HG02840 (cell line): ENCODE measurements at regions not wholly inside any gene's neighbourhood (a gene's known extent, or its start where the extent isn't known, plus 50 kb on each side); places are given as distances from the start of the nearest gene placed in this dataset.

ENCODE experiments used
- ATAC-seq: cut with Tn5 transposase; IDR thresholded peaks from one replicate; pipeline ENCODE4 v1.9.1; 2021; ENCODE audit warnings: mild to moderate bottlenecking, moderate library complexity, moderate number of reproducible peaks; ENCODE audit not compliant: unreplicated experiment, low FRiP score

DNA sequence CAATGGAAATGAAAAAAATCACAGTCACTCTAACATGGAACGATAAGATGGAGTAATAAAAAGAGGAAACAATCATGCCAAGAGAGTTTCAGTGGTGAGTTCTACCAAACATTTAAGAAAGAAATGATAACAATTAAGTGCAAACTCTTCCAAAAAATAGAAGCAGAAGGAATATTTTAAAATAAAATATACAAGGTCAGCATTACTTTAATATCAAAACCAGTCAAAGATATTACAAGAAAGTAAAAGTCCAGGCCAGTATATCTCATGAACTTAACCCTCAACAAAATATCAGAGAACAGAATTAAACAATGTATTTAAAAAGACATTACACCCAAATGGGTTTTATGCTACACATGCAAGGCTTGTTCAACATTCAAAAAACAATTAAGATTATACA is 829.4 kb downstream of the TRIB2 start:
- ATAC-seq, result no peak

DNA sequence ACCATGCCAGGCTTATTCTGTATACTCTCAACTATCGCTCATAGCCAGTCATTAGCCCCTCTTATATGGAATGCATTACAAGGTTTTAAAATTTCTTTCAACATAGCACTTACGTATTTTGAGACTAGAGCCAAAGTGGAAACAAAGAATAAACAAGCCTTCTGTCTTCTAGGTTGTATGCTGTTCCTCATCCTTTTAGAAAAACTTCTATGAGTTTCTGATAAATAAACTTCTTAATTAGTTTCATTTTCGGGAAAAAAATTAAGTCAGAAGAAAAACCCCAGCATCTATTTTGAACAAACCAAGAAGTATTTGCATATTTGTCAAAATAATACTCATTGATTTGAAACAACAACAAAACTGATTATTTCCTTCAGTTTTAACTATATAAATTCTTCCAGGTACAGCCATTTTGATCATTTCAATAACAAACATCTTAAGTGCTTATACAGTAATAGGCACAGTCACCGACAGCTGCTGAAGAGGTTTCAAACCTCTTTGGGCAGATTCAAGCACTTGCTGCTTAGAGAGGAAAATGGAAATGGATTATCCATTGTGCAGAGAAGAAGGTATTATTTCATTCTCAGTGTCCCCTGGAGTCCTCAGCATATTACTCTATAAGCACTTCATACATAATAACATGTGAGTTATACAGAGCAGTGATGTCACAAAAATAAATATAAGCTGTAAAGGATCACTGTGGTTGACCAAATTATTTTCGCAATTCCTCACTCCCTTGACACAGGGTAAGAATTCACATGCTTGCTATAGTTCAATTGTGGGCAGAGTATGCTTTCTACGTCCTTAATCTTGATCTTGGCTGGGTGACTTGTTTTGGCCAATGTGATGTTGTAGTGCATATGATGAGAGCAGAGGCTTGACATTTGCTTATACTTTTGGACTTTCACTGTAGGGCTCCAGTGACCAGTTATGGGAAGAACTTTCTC is 833.8 kb downstream of the TRIB2 start:
- ATAC-seq, result no peak

- no peak for ATAC-seq
These were observed 841.6 kb downstream of the TRIB2 start for GRCh38 chr2:13558368-13558767.

DNA sequence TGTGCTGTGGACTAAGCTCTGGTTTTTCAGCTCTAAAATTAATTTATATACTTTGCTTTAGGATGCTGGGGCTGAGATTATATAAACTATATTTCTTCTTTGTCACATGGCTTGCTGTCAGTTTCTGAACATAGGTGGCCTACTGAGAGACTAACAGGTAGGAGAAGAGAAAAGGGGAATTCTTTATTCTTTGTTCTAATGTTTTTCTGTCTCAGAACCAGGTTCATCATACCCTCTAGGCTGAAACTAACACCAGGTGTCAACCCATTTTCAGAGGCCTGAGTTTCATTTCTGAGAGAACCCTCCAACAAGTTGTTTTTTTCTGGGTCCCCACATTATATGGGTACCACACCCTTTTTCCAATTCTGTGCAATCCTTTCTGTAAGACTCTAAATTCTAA is 843.6 kb downstream of the TRIB2 start:
- ATAC-seq, result no peak

DNA sequence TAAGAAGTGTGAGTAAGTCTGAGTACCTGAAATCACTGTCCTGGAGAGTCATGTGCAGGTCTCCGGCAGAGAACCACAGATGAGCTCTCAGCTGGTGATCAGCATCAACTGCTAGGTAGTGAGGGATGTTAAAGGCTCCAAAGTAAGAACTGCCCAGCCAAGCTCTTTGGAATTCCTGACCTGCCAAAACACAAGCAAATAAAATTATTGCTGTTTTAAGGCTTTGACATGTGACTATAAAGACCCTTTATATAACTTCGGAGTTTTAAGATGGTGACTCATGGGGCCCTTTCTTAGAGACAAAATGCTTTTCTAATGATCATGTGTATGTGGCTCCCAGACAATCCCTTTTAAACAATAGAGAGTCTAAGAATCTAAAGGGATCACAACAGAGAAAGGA is 855.7 kb downstream of the TRIB2 start:
- no peak for ATAC-seq

DNA sequence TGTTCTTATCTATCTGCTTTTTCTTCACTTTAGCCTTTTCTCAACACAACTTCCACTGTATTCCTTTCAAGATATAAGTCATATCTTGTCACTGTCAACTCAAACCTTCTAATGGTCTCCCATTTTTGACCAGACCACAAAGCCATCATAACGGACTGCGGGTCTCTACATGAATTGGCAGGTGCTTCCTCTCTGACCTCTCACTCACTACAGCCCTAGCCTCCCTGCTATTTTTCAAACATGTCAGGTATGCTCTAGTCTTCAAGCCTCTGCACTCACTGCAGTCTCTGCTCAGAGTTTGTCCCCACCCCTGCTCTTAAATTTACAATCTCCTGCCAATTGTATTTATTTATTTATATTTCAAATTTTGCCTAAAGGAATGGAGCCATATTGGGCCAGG is 858.1 kb downstream of the TRIB2 start:
- no peak for ATAC-seq

DNA sequence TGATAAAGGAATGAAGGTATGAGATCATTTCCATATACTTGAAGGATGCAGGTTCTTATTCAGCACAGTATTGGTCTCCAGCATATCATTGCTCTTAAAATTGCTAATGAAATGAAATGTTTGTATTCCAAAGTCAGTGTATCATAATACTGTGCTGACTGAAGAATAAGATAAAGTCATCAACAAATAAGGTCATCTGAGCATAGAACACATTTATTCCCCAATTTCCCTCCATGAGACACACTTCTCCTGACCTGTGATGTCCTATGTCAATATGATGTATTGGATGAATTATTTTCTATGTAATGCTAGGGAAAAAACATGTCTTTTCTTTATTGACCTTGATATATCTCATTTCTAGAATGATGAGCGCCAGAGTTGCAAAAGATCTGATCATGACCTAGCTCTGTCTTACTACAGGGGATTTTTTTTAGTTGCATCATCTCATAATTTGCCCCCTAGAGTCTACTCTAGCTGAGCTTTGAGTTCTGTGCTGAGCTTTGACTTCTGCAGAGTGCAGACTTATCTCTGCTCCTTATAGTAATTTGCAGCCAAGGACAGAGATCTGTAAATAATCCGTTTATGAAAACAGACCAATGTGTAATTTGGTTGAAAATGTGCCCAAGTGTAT is 859.8 kb downstream of the TRIB2 start:
- ATAC-seq, result no peak

DNA sequence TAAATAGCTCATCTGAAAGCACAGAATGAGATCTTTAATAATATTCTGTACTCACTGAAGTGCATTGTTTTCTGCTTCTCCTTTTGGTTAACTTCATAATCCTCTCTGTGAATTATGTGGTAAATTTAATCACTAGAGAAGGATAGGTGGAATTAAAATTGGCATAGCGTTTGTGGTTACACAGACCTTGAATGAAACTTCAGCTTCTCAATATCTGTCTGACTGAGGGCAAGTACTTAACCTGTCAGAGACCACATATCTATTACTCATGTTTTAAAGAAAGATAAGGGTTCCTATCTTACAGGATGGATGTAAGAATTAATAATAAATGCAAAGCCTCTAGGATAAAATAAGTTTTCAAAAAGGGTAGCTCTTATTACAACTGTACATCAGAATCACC is 861.8 kb downstream of the TRIB2 start:
- no peak for ATAC-seq

DNA sequence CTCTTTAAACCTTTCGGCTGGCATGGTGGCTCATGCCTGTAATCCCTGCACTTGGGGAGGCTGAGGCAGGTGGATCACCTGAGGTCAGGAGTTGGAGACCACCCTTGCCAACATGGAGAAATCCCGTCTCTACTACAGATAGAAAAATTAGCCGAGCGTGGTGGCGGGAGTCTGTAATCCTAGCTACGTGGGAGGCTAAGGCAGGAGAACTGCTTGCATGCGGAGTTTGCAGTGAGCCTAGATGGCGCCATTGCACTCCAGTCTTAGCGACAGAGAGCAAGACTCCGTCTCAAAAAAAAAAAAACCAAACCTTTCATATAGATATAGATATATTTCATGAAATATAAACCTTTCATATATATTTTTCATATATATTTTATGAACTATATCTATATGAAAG is 864.7 kb downstream of the TRIB2 start:
- ATAC-seq, result no peak

- ATAC-seq, result no peak
These were observed 866.9 kb downstream of the TRIB2 start for GRCh38 chr2:13583609-13584008.

GRCh38 chr2:13584020-13584419 is 867.3 kb downstream of the TRIB2 start:
- no peak for ATAC-seq

GRCh38 chr2:13585732-13586131 is 869.0 kb downstream of the TRIB2 start:
- no peak for ATAC-seq

DNA sequence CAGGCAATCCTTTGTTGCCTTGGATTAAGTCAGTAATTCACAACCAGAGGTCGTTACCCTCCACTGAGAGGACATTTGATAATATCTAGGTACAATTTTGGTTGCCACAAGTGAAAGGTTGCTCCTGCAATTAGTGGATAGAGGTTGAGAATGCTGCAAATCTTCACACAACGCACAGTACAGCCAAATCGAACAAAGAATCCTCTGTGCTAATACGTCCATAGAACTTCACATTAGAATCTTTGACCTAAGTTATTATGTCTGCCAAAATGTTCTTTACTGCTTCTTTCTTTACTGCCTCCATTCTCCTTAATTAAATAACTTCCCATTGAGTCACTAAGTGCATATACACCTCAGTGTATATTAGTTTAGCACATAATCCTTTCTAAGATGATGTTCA is 879.5 kb downstream of the TRIB2 start:
- ATAC-seq, result no peak

- ATAC-seq, result no peak
These were observed 880.4 kb downstream of the TRIB2 start for GRCh38 chr2:13597176-13597575.

GRCh38 chr2:13601506-13601905 is 884.8 kb downstream of the TRIB2 start:
- ATAC-seq, result no peak

DNA sequence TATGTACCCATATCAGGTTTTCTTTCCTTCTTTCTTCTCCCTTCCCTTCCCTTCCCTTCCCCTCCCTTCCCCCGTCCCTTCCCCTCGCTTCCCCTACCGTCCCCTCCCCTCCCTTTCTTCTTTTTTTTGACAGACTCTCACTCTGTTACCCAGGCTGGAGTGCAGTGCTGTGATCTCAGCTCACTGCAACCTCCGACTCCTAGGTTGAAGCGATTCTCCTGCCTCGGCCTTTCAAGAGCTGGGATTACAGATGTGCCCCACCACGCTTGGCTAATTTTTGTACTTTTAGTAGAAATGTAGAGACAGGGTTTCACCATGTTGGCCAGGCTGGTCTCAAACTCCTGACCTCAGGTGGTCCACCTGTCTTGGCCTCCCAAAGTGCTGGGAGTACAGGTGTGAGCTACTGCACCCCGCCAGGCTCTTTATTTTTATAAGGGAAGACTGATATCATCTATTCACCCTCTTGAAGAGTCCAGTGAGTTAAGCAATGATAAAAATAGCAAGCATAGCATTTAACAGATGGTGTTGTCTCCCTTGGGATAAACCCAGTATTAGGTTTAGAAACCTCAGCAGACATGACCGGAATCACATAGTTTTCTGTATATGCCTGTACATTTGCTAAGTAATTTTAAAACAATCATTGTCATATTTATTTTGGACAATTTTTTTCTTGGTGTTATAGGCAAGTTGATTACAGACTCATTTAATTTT is 888.4 kb downstream of the TRIB2 start:
- ATAC-seq, result no peak

GRCh38 chr2:13607139-13607538 is 890.4 kb downstream of the TRIB2 start:
- no peak for ATAC-seq

DNA sequence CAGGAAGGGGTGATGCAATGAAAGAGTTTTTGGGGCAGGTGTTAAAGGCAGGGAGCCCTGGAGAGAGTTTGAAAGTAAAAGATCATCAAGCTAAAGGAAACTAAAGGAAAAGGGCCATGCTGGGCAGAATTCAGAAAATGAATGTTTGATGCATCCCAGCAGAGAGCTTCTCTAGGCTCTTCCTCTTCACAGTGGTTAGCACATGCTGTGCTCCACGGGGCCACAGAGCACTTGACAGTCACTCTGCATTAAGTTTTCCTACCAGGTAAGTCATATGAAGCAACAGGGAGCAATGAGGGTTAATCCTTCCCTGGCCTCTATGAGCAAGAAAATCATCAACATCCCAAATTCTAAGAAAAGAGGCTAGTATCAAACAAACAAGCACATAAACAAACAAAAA is 895.2 kb downstream of the TRIB2 start:
- no peak for ATAC-seq

DNA sequence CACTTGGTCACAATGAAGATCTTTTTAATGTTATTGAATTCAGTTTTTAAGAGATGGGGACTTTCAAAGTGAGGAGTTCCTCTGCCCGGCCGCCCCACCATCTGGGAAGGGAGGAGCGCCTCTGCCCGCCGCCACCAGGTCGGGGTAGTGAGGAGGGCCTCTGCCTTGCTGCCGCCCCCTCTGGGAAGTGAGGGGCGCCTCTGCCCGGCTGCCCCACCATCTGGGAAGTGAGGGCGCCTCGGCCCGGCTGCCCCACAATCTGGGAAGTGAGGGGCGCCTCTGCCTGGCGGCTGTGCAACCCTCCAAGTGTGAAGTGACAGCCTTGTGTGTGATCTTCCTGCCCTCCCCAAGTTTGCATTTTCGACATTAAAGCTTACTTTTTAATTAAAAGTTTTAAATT is 899.3 kb downstream of the TRIB2 start:
- no peak for ATAC-seq

- no peak for ATAC-seq
These were observed 899.9 kb downstream of the TRIB2 start for GRCh38 chr2:13616616-13617015.

- ATAC-seq, result no peak
These were observed 911.4 kb downstream of the TRIB2 start for GRCh38 chr2:13628122-13628521.
